Heart left ventricle (tissue), 16 donors: ENCODE measurements at regions not wholly inside any gene's neighbourhood (a gene's known extent, or its start where the extent isn't known, plus 50 kb on each side); places are given as distances from the start of the nearest gene placed in this dataset.

Experiments
- ATAC-seq, 4 donors: fragments of 200-7000 bp; cut with Tn5 transposase; one replicate each; pipeline ENCODE4 v1.9.1; 2020 to 2022; ENCODE audit warnings: moderate library complexity in 4 of 4, mild to moderate bottlenecking in 3 of 4, moderate number of reproducible peaks in 1 of 4
- DNase-seq, 5 donors: peaks; one replicate each; pipeline ENCODE4 v3.0.0-alpha.2; 2020
- H3K27ac ChIP-seq, 12 donors: fragments of 200-600 bp; sonication (generic) in 4 of 12; one replicate each; pipeline versions ENCODE4 v1.5.0 to v1.8.0; 2016 to 2022; ENCODE audit warnings: mild to moderate bottlenecking in 2 of 12
- H3K27me3 ChIP-seq, 9 donors: fragments of 200-600 bp; sonication (generic) in 2 of 9; one replicate each; pipeline versions ENCODE4 v1.5.1 to v1.8.0; 2016 to 2022; ENCODE audit warnings: mild to moderate bottlenecking in 3 of 9
- H3K36me3 ChIP-seq, 9 donors: fragments of 200-600 bp; sonication (generic) in 2 of 9; one replicate each; pipeline versions ENCODE4 v1.5.0 to v1.8.0; 2018 to 2022; ENCODE audit warnings: mild to moderate bottlenecking in 2 of 9
- H3K4me1 ChIP-seq, 12 donors: fragments of 200-600 bp; sonication (generic) in 4 of 12; one replicate each; pipeline versions ENCODE4 v1.5.0 to v1.8.0; 2016 to 2022; ENCODE audit warnings: mild to moderate bottlenecking in 3 of 12
- H3K4me3 ChIP-seq, 12 donors: fragments of 200-600 bp; sonication (generic) in 4 of 12; one replicate each; pipeline versions ENCODE4 v1.5.0 to v1.8.0; 2017 to 2022; ENCODE audit warnings: mild to moderate bottlenecking in 9 of 12, moderate library complexity in 4 of 12
- H3K9me3 ChIP-seq, 12 donors: fragments of 200-600 bp; sonication (generic) in 4 of 12; one replicate each; pipeline versions ENCODE4 v1.5.0 to v1.8.0; 2016 to 2022; ENCODE audit warnings: mild to moderate bottlenecking in 1 of 12
- CTCF ChIP-seq, 12 donors: fragments of 200-600 bp; sonication (generic) in 4 of 12; IDR thresholded peaks; one replicate each; pipeline versions ENCODE4 v1.5.0 to v1.8.0; 2018 to 2022; ENCODE audit warnings: antibody characterized with exemption in 12 of 12, mild to moderate bottlenecking in 5 of 12
- POLR2A ChIP-seq, 2 donors: fragments of 450-650 bp; IDR thresholded peaks; one replicate each; pipeline ENCODE4 v1.6.1; 2017; ENCODE audit warnings: antibody characterized with exemption in 2 of 2, mild to moderate bottlenecking in 2 of 2, moderate library complexity in 2 of 2
- WGBS, 4 donors: extraction: QIAGEN DNeasy Blood & Tissue Kit in 2 of 4; methylation state at CpG; one replicate each; pipeline versions ENCODE4 v1.1.5 to v1.1.7; 2013 to 2018; 5-methylcytosine and 5-hydroxymethylcytosine counted together
- intact Hi-C, 10 donors: fragments of 100-400 bp; cut with DNase I; formaldehyde crosslinking; loops; one replicate each; pipeline versions ENCODE4 v1.11.1 to v1.14.2; 2022
- donor health status: ischemic (EF 13 %, LVEDD 7.1; RV severe dilation, severe dysfunction).
- donor health status: healthy with polysubstance abuse.
- donor health status: DM: no; HTN: yes; CAD: no.
- donor health status: DM: no; HTN: no; CAD: no.
- donor health status: ischemic (EF 25% LVEDD 6.9; RV normal size, moderate dysfunction).
- donor health status: ischemic (EF 25% LVEDD 5.7; RV mildly dilated, moderate dysfunction).
- donor health status: healthy.
- donor health status: DM: yes; HTN: yes; CAD: no.
- donor health status: ischemic (EF 35%, LVEDD 5.7; RV mildly dilated, moderate dysfunction).
- donor health status: nonischemic (EF 11% LVEDD 7.7; RV severe dilation, severe dysfunction).
- donor health status: DM: yes; HTN: yes; CAD: no.
- donor health status: PGD.
- donor health status: ischemic (EF 29% LVEDD 5.4; RV normal size, mild dysfunction).
- donor health status: nonischemic (EF 23%, LVEDD 6.1; RV moderate dilation, normal function).

- H3K4me3 ChIP-seq, result no peak overlapping the region
- H3K27ac ChIP-seq, result no peak overlapping the region
- intact Hi-C loops, result loop anchor here in 1 of 10 donors (5.0 kb wide), 1 partner anchor 332 kb away; no protein-coding TSS in a partner anchor
- ATAC-seq, result no peak
- no peak for TF ChIP-seq CTCF (IDR thresholded peaks at IDR 0.05)
- TF ChIP-seq POLR2A (IDR thresholded peaks at IDR 0.05), result no peak
- no peaks in the 10 kb centered on the region for H3K27me3 ChIP-seq
- H3K36me3 ChIP-seq, result no peaks in the 10 kb centered on the region
- peaks cover 0 to 18% (median 0%) of the 10 kb centered on the region in 12 donors for H3K4me1 ChIP-seq
- DNase-seq, result no peak
- WGBS, 4 donors, result 94 to 96% (median 95%) methylated on average over 1 of the region's 1 CpG
- no peaks in the 10 kb centered on the region for H3K9me3 ChIP-seq
These were observed 334.9 kb upstream of the PRICKLE1 start for GRCh38 chr12:42924482-42924881.

- Histone ChIP-seq H3K27ac (peak overlapping the region in 1 of 12 donors; percentile 3), H3K36me3 (no peaks in the 10 kb centered on the region), H3K27me3 (no peaks in the 10 kb centered on the region), H3K9me3 (no peaks in the 10 kb centered on the region), H3K4me3 (no peak overlapping the region), H3K4me1 (peaks cover 0 to 18% (median 0%) of the 10 kb centered on the region in 12 donors)
- DNase-seq (no peak), ATAC-seq (peak in 1 of 4 donors; percentile 48)
- TF ChIP-seq CTCF (IDR thresholded peaks at IDR 0.05) (no peak), POLR2A (IDR thresholded peaks at IDR 0.05) (no peak)
- intact Hi-C loops, result loop anchor here in 1 of 10 donors (5.0 kb wide), 1 partner anchor 331 kb away; no protein-coding TSS in a partner anchor
These were observed 334.0 kb upstream of the PRICKLE1 start for GRCh38 chr12:42923583-42923982.

- TF ChIP-seq POLR2A (IDR thresholded peaks at IDR 0.05) (no peak), CTCF (IDR thresholded peaks at IDR 0.05) (no peak)
- no peaks in the 10 kb centered on the region for H3K9me3 ChIP-seq
- ATAC-seq (no peak), DNase-seq (no peak)
- no peaks in the 10 kb centered on the region for H3K27me3 ChIP-seq
- peaks cover 0 to 18% (median 0%) of the 10 kb centered on the region in 12 donors for H3K4me1 ChIP-seq
- no peaks in the 10 kb centered on the region for H3K36me3 ChIP-seq
- 64 to 83% (median 75%) methylated on average over 2 of the region's 2 CpGs for WGBS, 4 donors
- peak overlapping the region in 1 of 12 donors; percentile 3 for H3K27ac ChIP-seq
- H3K4me3 ChIP-seq, result no peak overlapping the region
- intact Hi-C loops, result loop anchor here in 1 of 10 donors (5.0 kb wide), 1 partner anchor 331 kb away; no protein-coding TSS in a partner anchor
These were observed 333.6 kb upstream of the PRICKLE1 start for GRCh38 chr12:42923156-42923555.

GRCh38 chr12:42922505-42922850 lies 332.9 kb upstream of the PRICKLE1 start:
- DNase-seq, result no peak
- intact Hi-C loops, result loop anchor here in 1 of 10 donors (5.0 kb wide), 1 partner anchor 330 kb away; no protein-coding TSS in a partner anchor
- TF ChIP-seq CTCF (IDR thresholded peaks at IDR 0.05), result no peak
- TF ChIP-seq POLR2A (IDR thresholded peaks at IDR 0.05), result no peak

More at GRCh38 chr12:42922505-42922850, 332.9 kb upstream of the PRICKLE1 start:
- no peak for ATAC-seq
- Histone ChIP-seq H3K27me3 (no peaks in the 10 kb centered on the region), H3K4me3 (no peak overlapping the region), H3K9me3 (no peaks in the 10 kb centered on the region), H3K27ac (no peak overlapping the region), H3K4me1 (peaks cover 0 to 18% (median 0%) of the 10 kb centered on the region in 12 donors), H3K36me3 (no peaks in the 10 kb centered on the region)
- whole genome bisulfite sequencing, 4 donors, result 70 to 88% (median 84%) methylated on average over 3 of the region's 3 CpGs
